Stimulated activated naive B cell treated with anti-CD40 and anti-IgM and Interleukin-4, amounts not matched to agents 10 μg/mL and 1 μg/mL and 100 μg/mL, for 72 hours (primary cell): ENCODE measurements at regions not wholly inside any gene's neighbourhood (a gene's known extent, or its start where the extent isn't known, plus 50 kb on each side); places are given as distances from the start of the nearest gene placed in this dataset.
"Not testable (repeated sequence)": the region's sequence is repeated elsewhere in the genome, so short reads cannot be mapped to it uniquely, and the experiment has no call there.

Source experiments
- ATAC-seq, 2 donors: fragments of 150-1000 bp; cut with Tn5 transposase; replicated peaks; 2 replicates each; pipeline ENCODE4 v1.10.0; 2021; ENCODE audit warnings: moderate library complexity in 1 of 2
- DNase-seq: peaks from one replicate; pipeline ENCODE4 v3.0.0; 2021
- H3K27ac Mint-ChIP-seq: one replicate; pipeline ENCODE4 v1.8.0; 2022; ENCODE audit warnings: mild to moderate bottlenecking, mixed read lengths
- H3K27me3 Mint-ChIP-seq, 2 donors: one replicate each; pipeline ENCODE4 v1.8.0; 2022; ENCODE audit warnings: mixed read lengths in 2 of 2
- H3K36me3 Mint-ChIP-seq, 2 donors: one replicate each; pipeline ENCODE4 v1.8.0; 2022; ENCODE audit warnings: mixed read lengths in 2 of 2, mild to moderate bottlenecking in 1 of 2
- H3K4me1 Mint-ChIP-seq, 2 donors: one replicate each; pipeline ENCODE4 v1.8.0; 2022; ENCODE audit warnings: mixed read lengths in 2 of 2, mild to moderate bottlenecking in 1 of 2
- H3K4me3 Mint-ChIP-seq, 2 donors: one replicate each; pipeline ENCODE4 v1.8.0; 2022; ENCODE audit warnings: mild to moderate bottlenecking in 2 of 2, mixed read lengths in 2 of 2, moderate library complexity in 1 of 2
- H3K9me3 Mint-ChIP-seq, 2 donors: one replicate each; pipeline ENCODE4 v1.8.0; 2022; ENCODE audit warnings: mixed read lengths in 2 of 2, mild to moderate bottlenecking in 1 of 2

DNA sequence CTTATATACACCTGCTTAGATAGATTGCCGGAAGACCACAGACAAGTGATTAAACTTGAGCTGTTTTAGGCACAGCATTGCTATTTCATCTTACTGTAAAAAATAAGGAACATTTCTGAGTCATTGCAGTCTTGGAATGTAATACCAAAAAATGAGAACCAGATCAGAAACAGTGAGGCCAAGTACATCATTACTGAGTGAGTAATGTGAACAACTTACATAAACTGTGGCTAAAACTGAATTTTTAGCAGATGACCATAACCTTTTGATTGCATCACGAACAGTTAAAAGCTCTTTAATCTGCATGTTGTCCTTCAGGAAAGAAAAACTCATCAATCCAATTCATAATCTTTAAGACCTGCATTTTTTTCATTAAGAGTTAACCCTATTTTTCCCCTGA lies 157.1 kb upstream of the FGF10 start:
- H3K4me3 Mint-ChIP-seq: no peak overlapping the region
- peaks cover 0 to 1% of the 10 kb centered on the region in 2 donors for H3K9me3 Mint-ChIP-seq
- H3K4me1 Mint-ChIP-seq: no peaks in the 10 kb centered on the region
- ATAC-seq: no peak
- H3K36me3 Mint-ChIP-seq: no peaks in the 10 kb centered on the region
- no peak overlapping the region for H3K27ac Mint-ChIP-seq
- no peak for DNase-seq
- no peaks in the 10 kb centered on the region for H3K27me3 Mint-ChIP-seq

DNA sequence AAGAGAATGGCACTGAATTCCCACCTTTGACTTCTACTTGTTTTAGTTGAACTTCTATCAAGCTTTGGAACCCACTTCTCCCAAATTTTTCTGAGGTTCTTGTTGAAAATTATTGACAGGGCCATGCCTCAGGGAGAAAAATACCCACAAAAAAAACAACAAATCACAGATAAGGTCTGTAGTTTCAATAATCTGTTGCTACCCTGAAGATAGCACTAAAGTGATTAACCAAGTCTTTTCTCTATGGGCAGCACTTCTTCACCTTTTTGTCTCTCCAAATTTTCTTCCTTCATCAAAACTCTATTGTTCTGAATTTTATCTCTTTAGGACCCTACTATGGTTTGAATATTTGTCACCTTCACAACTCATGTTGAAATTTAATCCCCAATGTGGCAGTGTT lies 154.3 kb upstream of the FGF10 start:
- DNase-seq (no peak), ATAC-seq (no peak)
- Mint-ChIP-seq H3K4me3 (no peak overlapping the region), H3K27me3 (no peaks in the 10 kb centered on the region), H3K27ac (no peak overlapping the region), H3K9me3 (no peaks in the 10 kb centered on the region), H3K36me3 (no peaks in the 10 kb centered on the region), H3K4me1 (no peaks in the 10 kb centered on the region)

GRCh38 chr5:44542470-44542869 lies 153.2 kb upstream of the FGF10 start:
- H3K4me3 Mint-ChIP-seq: no peak overlapping the region
- no peaks in the 10 kb centered on the region for H3K9me3 Mint-ChIP-seq
- no peaks in the 10 kb centered on the region for H3K36me3 Mint-ChIP-seq
- no peaks in the 10 kb centered on the region for H3K4me1 Mint-ChIP-seq
- H3K27ac Mint-ChIP-seq: no peak overlapping the region
- no peak for DNase-seq
- ATAC-seq: no peak
- no peaks in the 10 kb centered on the region for H3K27me3 Mint-ChIP-seq

GRCh38 chr5:44539602-44539919 lies 150.3 kb upstream of the FGF10 start:
- Mint-ChIP-seq H3K9me3 (no peaks in the 10 kb centered on the region), H3K36me3 (no peaks in the 10 kb centered on the region), H3K4me3 (no peak overlapping the region), H3K27ac (no peak overlapping the region), H3K27me3 (no peaks in the 10 kb centered on the region), H3K4me1 (no peaks in the 10 kb centered on the region)
- no peak for DNase-seq
- no peak for ATAC-seq

GRCh38 chr5:44538797-44539601 lies 149.8 kb upstream of the FGF10 start:
- H3K4me3 Mint-ChIP-seq: no peak overlapping the region
- H3K9me3 Mint-ChIP-seq: no peaks in the 10 kb centered on the region
- no peaks in the 10 kb centered on the region for H3K36me3 Mint-ChIP-seq
- no peaks in the 10 kb centered on the region for H3K4me1 Mint-ChIP-seq
- no peaks in the 10 kb centered on the region for H3K27me3 Mint-ChIP-seq
- no peak overlapping the region for H3K27ac Mint-ChIP-seq
- ATAC-seq (no peak), DNase-seq (no peak)

- H3K9me3 Mint-ChIP-seq: no peaks in the 10 kb centered on the region
- DNase-seq: no peak
These were observed 147.5 kb upstream of the FGF10 start for GRCh38 chr5:44536650-44537260.

DNA sequence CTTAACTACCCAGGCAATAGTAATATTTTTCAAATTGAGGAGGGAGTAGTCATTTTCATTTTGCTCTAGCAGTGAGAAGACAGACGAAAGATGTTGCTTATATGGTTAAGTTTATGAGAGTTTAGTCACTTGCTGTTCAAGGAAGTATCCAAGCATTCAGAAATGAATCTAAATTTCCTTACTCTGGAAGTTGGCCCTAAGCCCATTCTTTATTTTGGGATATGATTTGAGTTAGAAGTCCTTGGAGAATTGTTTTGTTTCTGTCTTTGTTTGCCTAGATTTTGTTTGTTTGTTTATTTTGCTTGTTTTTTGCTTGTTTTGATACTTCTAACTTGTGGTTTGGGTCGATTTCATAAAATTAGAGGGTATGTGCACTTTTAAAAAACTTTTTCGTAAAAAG lies 146.4 kb upstream of the FGF10 start:
- Mint-ChIP-seq H3K27me3 (no peaks in the 10 kb centered on the region), H3K36me3 (no peaks in the 10 kb centered on the region), H3K4me1 (no peaks in the 10 kb centered on the region), H3K4me3 (no peak overlapping the region), H3K9me3 (no peaks in the 10 kb centered on the region), H3K27ac (no peak overlapping the region)
- no peak for ATAC-seq
- DNase-seq: no peak

More at GRCh38 chr5:44536650-44537260, 147.5 kb upstream of the FGF10 start:
- H3K27ac Mint-ChIP-seq: no peak overlapping the region
- no peak overlapping the region for H3K4me3 Mint-ChIP-seq
- H3K27me3 Mint-ChIP-seq: no peaks in the 10 kb centered on the region
- no peak for ATAC-seq
- no peaks in the 10 kb centered on the region for H3K36me3 Mint-ChIP-seq
- H3K4me1 Mint-ChIP-seq: no peaks in the 10 kb centered on the region

DNA sequence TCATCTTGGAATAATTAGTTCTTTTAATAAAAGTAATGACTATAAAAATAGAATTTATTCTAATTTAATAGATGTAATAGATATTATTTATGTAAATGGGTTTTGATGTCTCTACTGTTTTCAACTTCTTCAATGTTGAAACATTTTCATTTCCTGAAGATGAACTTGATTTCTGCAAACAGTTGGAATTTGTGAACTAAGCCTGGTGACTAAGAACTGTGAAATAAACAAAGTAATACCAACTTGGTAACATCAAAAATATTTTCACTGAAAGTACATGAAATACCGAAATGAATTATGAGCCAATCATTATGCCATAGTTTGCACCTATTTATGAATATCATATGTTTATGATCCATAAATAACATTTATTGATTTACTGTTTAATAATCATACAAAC lies 143.8 kb upstream of the FGF10 start:
- DNase-seq (no peak), ATAC-seq (no peak)

GRCh38 chr5:44531756-44532155 lies 142.5 kb upstream of the FGF10 start:
- not testable (repeated sequence) for H3K27ac Mint-ChIP-seq, H3K36me3 Mint-ChIP-seq, ATAC-seq, DNase-seq, H3K27me3 Mint-ChIP-seq, H3K9me3 Mint-ChIP-seq, H3K4me1 Mint-ChIP-seq, H3K4me3 Mint-ChIP-seq

More for the DNA sequence above, 143.8 kb upstream of the FGF10 start:
- H3K27ac Mint-ChIP-seq: no peak overlapping the region
- H3K27me3 Mint-ChIP-seq: no peaks in the 10 kb centered on the region
- peaks cover 0 to 6% of the 10 kb centered on the region in 2 donors for H3K9me3 Mint-ChIP-seq
- H3K4me3 Mint-ChIP-seq: no peak overlapping the region
- H3K4me1 Mint-ChIP-seq: no peaks in the 10 kb centered on the region
- H3K36me3 Mint-ChIP-seq: no peaks in the 10 kb centered on the region

DNA sequence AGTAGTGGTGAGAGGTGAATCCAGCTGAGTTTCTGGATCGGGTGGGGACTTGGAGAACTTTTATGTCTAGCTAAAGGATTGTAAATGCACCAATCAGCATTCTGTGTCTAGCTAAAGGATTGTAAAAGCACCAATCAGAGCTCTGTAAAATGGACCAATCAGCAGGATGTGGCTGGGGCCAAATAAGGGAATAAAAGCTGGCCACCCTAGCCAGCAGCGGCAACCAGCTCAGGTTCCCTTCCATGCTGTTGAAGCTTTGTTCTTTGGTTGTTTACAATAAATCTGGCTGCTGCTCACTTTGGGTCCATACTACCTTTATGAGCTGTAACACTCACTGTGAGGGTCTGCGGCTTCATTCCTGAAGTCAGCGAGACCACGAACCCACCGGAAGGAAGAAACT lies 141.6 kb upstream of the FGF10 start:
- not testable (repeated sequence) for H3K36me3 Mint-ChIP-seq, H3K27ac Mint-ChIP-seq, H3K4me3 Mint-ChIP-seq, ATAC-seq, DNase-seq, H3K27me3 Mint-ChIP-seq, H3K4me1 Mint-ChIP-seq, H3K9me3 Mint-ChIP-seq

GRCh38 chr5:44511596-44511995 lies 122.4 kb upstream of the FGF10 start:
- Mint-ChIP-seq H3K9me3 (peaks cover 0 to 2% of the 10 kb centered on the region in 2 donors), H3K27me3 (no peaks in the 10 kb centered on the region), H3K27ac (no peak overlapping the region), H3K4me1 (no peaks in the 10 kb centered on the region), H3K36me3 (no peaks in the 10 kb centered on the region), H3K4me3 (no peak overlapping the region)
- DNase-seq: no peak
- no peak for ATAC-seq

DNA sequence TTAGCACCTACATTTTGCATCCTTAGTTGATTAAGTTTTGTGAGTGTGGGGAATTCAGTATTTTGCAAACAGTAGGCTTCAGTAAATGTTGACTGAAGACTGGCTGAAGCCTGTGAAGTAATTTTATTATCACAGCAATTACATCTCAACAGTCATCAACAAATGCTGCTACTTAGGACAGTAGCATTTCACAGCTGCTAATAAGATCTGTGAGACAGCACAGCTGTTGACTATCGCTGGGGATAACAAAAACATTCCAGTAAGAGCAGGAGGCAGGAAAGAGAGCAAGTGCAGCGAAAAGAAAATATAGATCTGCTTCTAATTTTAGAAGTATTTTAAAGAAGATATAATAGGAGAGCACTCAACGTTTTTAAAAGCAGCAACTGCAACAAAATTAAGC lies 117.3 kb upstream of the FGF10 start:
- Mint-ChIP-seq H3K4me3 (no peak overlapping the region), H3K9me3 (peaks cover 0 to 2% of the 10 kb centered on the region in 2 donors), H3K27me3 (no peaks in the 10 kb centered on the region), H3K36me3 (no peaks in the 10 kb centered on the region), H3K27ac (no peak overlapping the region), H3K4me1 (no peaks in the 10 kb centered on the region)
- DNase-seq (no peak), ATAC-seq (no peak)

- no peak for ATAC-seq
- H3K27me3 Mint-ChIP-seq: no peaks in the 10 kb centered on the region
- no peak overlapping the region for H3K4me3 Mint-ChIP-seq
These were observed 110.2 kb upstream of the FGF10 start for GRCh38 chr5:44499381-44499780.

GRCh38 chr5:44497606-44498005 lies 108.4 kb upstream of the FGF10 start:
- DNase-seq (no peak), ATAC-seq (no peak)
- no peaks in the 10 kb centered on the region for H3K27me3 Mint-ChIP-seq
- H3K36me3 Mint-ChIP-seq: no peaks in the 10 kb centered on the region
- H3K4me1 Mint-ChIP-seq: no peaks in the 10 kb centered on the region
- no peak overlapping the region for H3K27ac Mint-ChIP-seq
- peaks cover 3% of the 10 kb centered on the region in 2 donors for H3K9me3 Mint-ChIP-seq
- no peak overlapping the region for H3K4me3 Mint-ChIP-seq

More at GRCh38 chr5:44499381-44499780, 110.2 kb upstream of the FGF10 start:
- DNase-seq: no peak
- no peaks in the 10 kb centered on the region for H3K4me1 Mint-ChIP-seq
- H3K9me3 Mint-ChIP-seq: no peaks in the 10 kb centered on the region
- H3K36me3 Mint-ChIP-seq: no peaks in the 10 kb centered on the region
- H3K27ac Mint-ChIP-seq: no peak overlapping the region

DNA sequence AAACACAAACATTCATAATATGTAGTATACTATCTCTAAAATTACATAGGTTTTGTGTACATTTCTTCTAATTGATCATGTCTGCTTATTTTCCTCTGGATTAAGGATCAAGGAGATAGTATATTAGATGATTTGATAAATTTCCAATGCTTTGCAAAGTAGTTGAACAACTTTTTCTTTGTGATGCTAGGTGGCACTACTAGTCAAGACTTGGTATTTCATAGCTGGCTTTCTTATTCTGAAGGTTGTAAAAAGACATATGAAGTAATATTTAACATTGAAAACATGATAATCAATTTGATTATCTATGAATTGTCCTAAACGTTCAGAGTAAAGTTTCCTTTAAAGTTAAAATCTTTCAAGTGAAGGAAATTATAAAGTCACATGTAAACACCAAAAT lies 106.1 kb upstream of the FGF10 start:
- no peaks in the 10 kb centered on the region for H3K27me3 Mint-ChIP-seq
- peaks cover 5 to 6% of the 10 kb centered on the region in 2 donors for H3K9me3 Mint-ChIP-seq
- no peaks in the 10 kb centered on the region for H3K4me1 Mint-ChIP-seq
- no peak overlapping the region for H3K4me3 Mint-ChIP-seq
- DNase-seq (no peak), ATAC-seq (no peak)
- no peaks in the 10 kb centered on the region for H3K36me3 Mint-ChIP-seq
- H3K27ac Mint-ChIP-seq: no peak overlapping the region
